Stomach (tissue), 8 donors: ENCODE measurements at regions not wholly inside any gene's neighbourhood (a gene's known extent, or its start where the extent isn't known, plus 50 kb on each side); places are given as distances from the start of the nearest gene placed in this dataset.

ENCODE experiments used
- DNase-seq, 2 donors: peaks; one replicate each; pipeline versions ENCODE4 v3.0.0 to v3.0.0-alpha.2; 2013 to 2019
- H3K27ac ChIP-seq, 5 donors: fragments of 200-600 bp in 4 of 5; sonication (generic) in 4 of 5; one replicate each; pipeline ENCODE4 v1.5.1; 2013 to 2019; ENCODE audit warnings: mild to moderate bottlenecking in 1 of 5, moderate library complexity in 1 of 5
- H3K27me3 ChIP-seq, 3 donors: fragments of 200-600 bp; sonication (generic); one replicate each; pipeline ENCODE4 v1.5.1; 2017 to 2019; ENCODE audit warnings: mixed run types in 1 of 3
- H3K36me3 ChIP-seq, 4 donors: fragments of 200-600 bp; sonication (generic); 1 replicate in 3 of 4; 2 replicates in 1 of 4; pipeline ENCODE4 v1.5.1; 2016 to 2019
- H3K4me1 ChIP-seq, 4 donors: fragments of 200-600 bp; sonication (generic); one replicate each; pipeline ENCODE4 v1.5.1; 2016 to 2019
- H3K4me3 ChIP-seq, 4 donors: fragments of 200-600 bp; sonication (generic) in 3 of 4; one replicate each; pipeline ENCODE4 v1.5.1; 2016 to 2019; ENCODE audit warnings: mild to moderate bottlenecking in 1 of 4
- H3K9me3 ChIP-seq, 4 donors: fragments of 200-600 bp; sonication (generic); one replicate each; pipeline ENCODE4 v1.5.1; 2016 to 2019
- CTCF ChIP-seq, 7 experiments: fragments of 450-650 bp in 4 of 7; fragments of 200-600 bp in 3 of 7; sonication (generic) in 3 of 7; IDR thresholded peaks; one replicate each; pipeline ENCODE4 v1.5.1; 2016 to 2019; ENCODE audit warnings: antibody characterized with exemption in 7 of 7, control low read depth in 2 of 7, mild to moderate bottlenecking in 1 of 7
- EP300 ChIP-seq: sonication (generic); formaldehyde crosslinking; IDR thresholded peaks from one replicate; pipeline ENCODE4 v1.6.1; 2017; ENCODE audit warnings: antibody characterized with exemption
- POLR2A ChIP-seq, 4 donors: fragments of 450-650 bp; IDR thresholded peaks; one replicate each; pipeline ENCODE4 v1.6.1; 2016; ENCODE audit warnings: antibody characterized with exemption in 4 of 4, control low read depth in 2 of 4, mild to moderate bottlenecking in 1 of 4, moderate library complexity in 1 of 4
- POLR2AphosphoS5 ChIP-seq, 3 donors: sonication (generic); formaldehyde crosslinking; IDR thresholded peaks; one replicate each; pipeline ENCODE4 v1.6.1; 2016; ENCODE audit warnings: antibody characterized with exemption in 3 of 3
- WGBS, 5 donors: extraction: QIAGEN DNeasy Blood & Tissue Kit in 3 of 5; methylation state at CpG; one replicate each; pipeline versions ENCODE4 v1.1.5 to v1.1.7; 2013 to 2018; 5-methylcytosine and 5-hydroxymethylcytosine counted together
- intact Hi-C: fragments of 100-400 bp; cut with DNase I; formaldehyde crosslinking; loops from one replicate; pipeline ENCODE4 v1.15.1; 2023; ENCODE audit warnings: low total_unique reads
- donor health status: healthy with polysubstance abuse.
- donor health status: Bipolar disorder and iron deficiency.
- donor health status: healthy.

DNA sequence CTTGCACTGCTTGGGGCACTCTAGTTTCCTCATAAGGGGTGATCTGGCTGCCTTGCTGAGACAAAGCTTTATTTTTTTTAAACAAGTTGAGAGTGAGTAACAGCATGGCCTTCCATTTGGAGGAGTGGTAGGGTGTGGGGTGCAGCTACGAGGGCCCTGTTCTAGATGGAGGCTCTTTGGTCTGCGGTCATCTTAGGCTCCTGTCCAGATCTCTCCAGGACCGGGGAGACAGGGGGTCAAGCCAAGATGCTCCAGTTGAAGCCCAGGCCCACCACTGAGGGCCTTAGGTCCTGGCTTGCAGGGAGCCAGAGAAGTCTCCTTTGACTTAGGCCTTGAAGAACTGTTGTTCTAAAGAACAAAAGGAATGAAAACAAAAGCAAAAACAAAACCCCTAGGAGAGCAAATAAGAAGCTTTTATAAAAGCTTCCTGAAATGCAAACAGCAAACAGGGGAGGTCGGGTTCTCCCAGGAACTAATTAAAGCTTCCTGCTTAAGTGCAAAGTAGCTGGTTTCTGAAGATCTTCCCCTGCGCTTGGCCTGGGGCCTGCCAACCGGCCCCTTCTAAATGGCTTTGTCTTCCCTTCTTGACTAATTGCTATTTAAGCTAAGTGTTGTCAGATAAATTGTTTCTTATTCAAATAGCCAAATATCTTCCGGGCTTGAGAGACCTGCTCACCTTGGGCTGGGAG lies 259.2 kb downstream of the GLRX3 start:
- no peaks in the 10 kb centered on the region for H3K36me3 ChIP-seq
- peak in 1 of 2 donors; percentile 11 for DNase-seq
- TF ChIP-seq EP300 (no peak), POLR2AphosphoS5 (IDR thresholded peaks at IDR 0.05) (no peak), POLR2A (IDR thresholded peaks at IDR 0.05) (no peak), CTCF (IDR thresholded peaks at IDR 0.05) (no peak)
- H3K4me3 ChIP-seq, result no peak overlapping the region
- peaks cover 0 to 7% (median 0%) of the 10 kb centered on the region in 3 donors for H3K27me3 ChIP-seq
- 57 to 71% (median 64%) methylated on average over 7 of the region's 7 CpGs for WGBS, 5 donors
- no peaks in the 10 kb centered on the region for H3K4me1 ChIP-seq
- no peak overlapping the region for H3K27ac ChIP-seq
- intact Hi-C loops, result no loop called here
- peaks cover 0 to 66% (median 47%) of the 10 kb centered on the region in 4 donors for H3K9me3 ChIP-seq

DNA sequence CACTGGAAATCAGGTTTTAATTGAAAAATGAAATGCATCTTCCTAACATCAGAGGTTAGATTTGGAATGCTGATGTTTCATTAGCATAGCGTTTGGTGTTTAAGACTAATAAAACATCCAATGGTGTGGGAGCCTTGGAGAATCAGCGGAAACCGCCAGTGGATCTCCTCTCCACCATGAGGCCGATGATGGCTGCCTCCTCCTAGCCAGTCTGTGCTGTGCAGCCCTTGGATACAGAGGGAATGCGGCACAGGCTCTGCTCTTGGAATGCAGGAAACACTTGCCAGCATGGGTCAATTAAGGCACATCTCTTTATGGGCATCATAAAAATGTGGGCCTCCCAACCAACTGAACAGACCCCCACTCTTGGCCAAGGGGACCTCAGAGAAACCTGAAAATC lies 259.9 kb downstream of the GLRX3 start:
- no peak for DNase-seq
- H3K27ac ChIP-seq, result no peak overlapping the region
- WGBS, 5 donors, result 91 to 97% (median 93%) methylated on average over 5 of the region's 5 CpGs

DNA sequence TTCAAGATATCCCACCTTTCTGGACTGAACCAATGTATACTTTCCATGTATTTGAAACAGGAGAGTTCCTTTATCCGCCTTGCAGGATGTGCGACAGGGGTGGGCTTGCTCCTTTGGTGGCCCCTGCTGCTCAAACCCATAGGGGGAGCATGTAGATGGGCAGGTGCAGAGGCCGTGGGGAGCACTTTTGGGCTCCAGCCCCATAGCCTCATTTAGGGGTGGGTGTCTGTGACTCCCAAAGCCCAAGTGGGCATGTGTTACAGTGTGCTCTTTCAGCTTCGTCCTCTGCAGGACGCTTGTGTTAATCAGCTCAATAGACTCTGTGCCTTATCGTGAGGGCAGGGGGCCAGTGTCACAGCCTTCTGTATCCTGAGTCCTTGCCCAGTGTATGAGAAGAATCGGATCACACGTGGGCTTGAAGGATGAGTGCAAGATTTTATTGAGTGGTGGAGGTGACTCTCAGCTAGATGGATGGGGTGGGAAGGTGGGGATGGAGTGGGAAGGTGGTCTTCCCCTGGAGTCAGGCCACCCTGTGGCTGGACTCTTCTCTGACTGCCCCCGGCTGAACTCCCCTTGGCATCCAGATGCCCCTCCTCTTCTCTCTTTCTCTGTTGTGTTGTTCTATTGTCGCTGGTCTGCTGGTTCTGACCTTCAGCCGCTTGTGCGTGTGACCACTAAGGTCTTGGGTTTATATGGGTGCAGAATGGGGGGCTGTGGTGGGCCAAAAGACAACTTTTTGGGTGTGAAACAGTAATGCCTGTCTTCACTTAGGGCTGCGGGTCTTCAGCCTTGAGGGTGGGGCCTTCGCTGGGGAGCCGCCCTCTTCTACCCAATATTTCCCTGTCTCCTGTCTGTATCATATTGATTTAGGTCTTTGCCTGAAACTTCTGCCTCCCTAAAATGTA lies 262.2 kb downstream of the GLRX3 start:
- H3K27ac ChIP-seq, result no peak overlapping the region
- no peaks in the 10 kb centered on the region for H3K36me3 ChIP-seq
- intact Hi-C loops, result no loop called here
- no peak for TF ChIP-seq POLR2AphosphoS5 (IDR thresholded peaks at IDR 0.05)
- no peak for TF ChIP-seq EP300
- no peaks in the 10 kb centered on the region for H3K4me1 ChIP-seq
- H3K9me3 ChIP-seq, result peaks cover 0 to 54% (median 42%) of the 10 kb centered on the region in 4 donors
- no peak overlapping the region for H3K4me3 ChIP-seq
- H3K27me3 ChIP-seq, result peaks cover 0 to 6% (median 0%) of the 10 kb centered on the region in 3 donors
- DNase-seq, result no peak
- 84 to 90% (median 88%) methylated on average over 15 of the region's 15 CpGs for WGBS, 5 donors

More for the DNA sequence above, 259.9 kb downstream of the GLRX3 start:
- no peaks in the 10 kb centered on the region for H3K4me1 ChIP-seq
- intact Hi-C loops, result no loop called here
- H3K36me3 ChIP-seq, result no peaks in the 10 kb centered on the region
- peaks cover 0 to 3% (median 0%) of the 10 kb centered on the region in 3 donors for H3K27me3 ChIP-seq
- H3K9me3 ChIP-seq, result peaks cover 0 to 63% (median 47%) of the 10 kb centered on the region in 4 donors
- no peak for TF ChIP-seq EP300
- TF ChIP-seq POLR2AphosphoS5 (IDR thresholded peaks at IDR 0.05), result no peak
- TF ChIP-seq POLR2A (IDR thresholded peaks at IDR 0.05), result no peak
- no peak for TF ChIP-seq CTCF (IDR thresholded peaks at IDR 0.05)
- no peak overlapping the region for H3K4me3 ChIP-seq

DNA sequence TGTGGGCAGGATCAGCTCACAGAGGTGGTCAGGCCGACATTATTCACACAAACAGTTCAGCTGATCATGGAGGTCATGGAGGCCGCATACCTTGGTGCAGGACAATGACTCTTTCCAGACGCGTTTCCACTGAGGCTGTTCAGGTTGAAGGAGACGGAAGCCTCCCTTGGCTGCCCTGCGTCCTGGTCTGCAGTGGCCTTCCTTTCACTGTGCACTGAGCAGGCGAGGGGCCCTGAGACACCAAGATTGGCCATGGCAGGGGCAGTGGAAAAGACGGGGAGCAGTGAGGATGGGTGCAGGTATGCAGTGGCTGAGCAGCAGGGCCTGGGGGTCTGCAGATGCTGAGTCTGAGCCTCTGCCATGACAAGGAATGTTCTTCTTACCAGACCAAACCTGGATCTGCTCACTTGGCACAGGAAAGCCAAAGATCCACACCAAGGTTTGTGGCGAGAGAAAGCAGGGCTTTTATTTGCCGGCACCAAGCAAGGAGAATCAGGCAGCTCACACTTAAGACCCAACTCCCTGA lies 263.3 kb downstream of the GLRX3 start:
- Histone ChIP-seq H3K4me1 (no peaks in the 10 kb centered on the region), H3K9me3 (peaks cover 0 to 46% (median 33%) of the 10 kb centered on the region in 4 donors), H3K27ac (no peak overlapping the region), H3K27me3 (peaks cover 0 to 8% (median 0%) of the 10 kb centered on the region in 3 donors), H3K36me3 (no peaks in the 10 kb centered on the region), H3K4me3 (no peak overlapping the region)
- no peak for DNase-seq
- no peak for TF ChIP-seq EP300
- TF ChIP-seq CTCF (IDR thresholded peaks at IDR 0.05), result no peak
- no peak for TF ChIP-seq POLR2AphosphoS5 (IDR thresholded peaks at IDR 0.05)
- no peak for TF ChIP-seq POLR2A (IDR thresholded peaks at IDR 0.05)
- intact Hi-C loops, result no loop called here
- WGBS, 5 donors, result 56 to 74% (median 68%) methylated on average over 7 to 10 of the region's 10 CpGs
